ENCODE measurements at regions not wholly inside any gene's neighbourhood (a gene's known extent, or its start where the extent isn't known, plus 50 kb on each side); places are given as distances from the start of the nearest gene placed in this dataset.

GRCh38 chr2:2765176-2765800, 434.2 kb upstream of the MYT1L start:
- Histone ChIP-seq H3K4me1 (ENCODE audit: insufficient read depth, low read length, severe bottlenecking) (no peaks in the 10 kb centered on the region), H3K4me3 (ENCODE audit: low read depth, low read length, poor library complexity, severe bottlenecking) (no peak overlapping the region), H3K9me3 (ENCODE audit: low read length) (no peaks in the 10 kb centered on the region), H2AFZ (ENCODE audit: low read length) (no peak overlapping the region), H4K20me1 (ENCODE audit: insufficient read depth, low read length) (no peaks in the 10 kb centered on the region), H3K79me2 (ENCODE audit: insufficient read depth, low read length) (no peaks in the 10 kb centered on the region), H3K27me3 (ENCODE audit: insufficient read depth, low read length) (no peaks in the 10 kb centered on the region; the same call in 1 of the 2 replicates), H3K4me2 (ENCODE audit: low read length) (no peak overlapping the region), H3K27ac (ENCODE audit: low read depth, low read length, poor library complexity, severe bottlenecking) (no peak overlapping the region), H3K9ac (ENCODE audit: low read length) (no peak overlapping the region), H3K9me2 (ENCODE audit: low read depth, low read length) (no peaks in the 10 kb centered on the region), H3K36me3 (ENCODE audit: insufficient read depth, low read length) (no peaks in the 10 kb centered on the region), H3F3A (ENCODE audit: insufficient read depth, low read length) (no peaks in the 10 kb centered on the region)
- TF ChIP-seq CTCF (IDR thresholded peaks at IDR 0.05; ENCODE audit: low read length) (no peak), EZH2 (IDR thresholded peaks at IDR 0.05; ENCODE audit: borderline replicate concordance, low read length) (no peak)

- Histone ChIP-seq H3K36me3 (ENCODE audit: insufficient read depth, low read length) (no peaks in the 10 kb centered on the region), H2AFZ (ENCODE audit: low read length) (no peak overlapping the region), H3K27ac (ENCODE audit: low read depth, low read length, poor library complexity, severe bottlenecking) (no peak overlapping the region), H3K27me3 (ENCODE audit: insufficient read depth, low read length) (no peaks in the 10 kb centered on the region; the same call in 1 of the 2 replicates), H4K20me1 (ENCODE audit: insufficient read depth, low read length) (no peaks in the 10 kb centered on the region), H3K9me2 (ENCODE audit: low read depth, low read length) (no peaks in the 10 kb centered on the region), H3K9ac (ENCODE audit: low read length) (no peak overlapping the region), H3K9me3 (ENCODE audit: low read length) (no peaks in the 10 kb centered on the region), H3K79me2 (ENCODE audit: insufficient read depth, low read length) (no peaks in the 10 kb centered on the region), H3K4me1 (ENCODE audit: insufficient read depth, low read length, severe bottlenecking) (no peaks in the 10 kb centered on the region), H3K4me2 (ENCODE audit: low read length) (no peak overlapping the region), H3F3A (ENCODE audit: insufficient read depth, low read length) (no peaks in the 10 kb centered on the region), H3K4me3 (ENCODE audit: low read depth, low read length, poor library complexity, severe bottlenecking) (no peak overlapping the region)
- TF ChIP-seq EZH2 (IDR thresholded peaks at IDR 0.05; ENCODE audit: borderline replicate concordance, low read length) = no peak
- TF ChIP-seq CTCF (IDR thresholded peaks at IDR 0.05; ENCODE audit: low read length) = no peak
These were observed 433.7 kb upstream of the MYT1L start for GRCh38 chr2:2764739-2765138.

DNA sequence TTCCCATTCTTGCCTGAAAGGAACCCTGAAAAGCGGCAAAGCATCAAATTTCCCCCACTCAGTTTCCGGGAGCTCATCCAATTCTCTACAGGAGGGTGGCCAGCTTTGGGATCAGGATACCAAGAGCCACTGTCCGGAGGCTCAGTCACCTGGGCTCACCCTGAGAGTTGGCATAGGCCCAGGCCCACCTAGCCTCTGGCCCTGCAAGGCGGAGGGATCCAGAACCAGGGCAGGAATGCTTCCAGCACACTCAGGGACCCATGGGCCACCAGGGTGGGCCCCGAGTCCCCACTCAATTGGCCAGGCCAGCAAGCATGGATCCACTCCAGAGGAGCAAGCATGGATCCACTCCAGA, 432.9 kb upstream of the MYT1L start:
- no peak for TF ChIP-seq EZH2 (IDR thresholded peaks at IDR 0.05; ENCODE audit: borderline replicate concordance, low read length)
- TF ChIP-seq CTCF (IDR thresholded peaks at IDR 0.05; ENCODE audit: low read length) = no peak
- Histone ChIP-seq H3F3A (ENCODE audit: insufficient read depth, low read length) (no peaks in the 10 kb centered on the region), H3K9ac (ENCODE audit: low read length) (no peak overlapping the region), H3K4me3 (ENCODE audit: low read depth, low read length, poor library complexity, severe bottlenecking) (no peak overlapping the region), H3K36me3 (ENCODE audit: insufficient read depth, low read length) (no peaks in the 10 kb centered on the region), H2AFZ (ENCODE audit: low read length) (no peak overlapping the region), H3K27me3 (ENCODE audit: insufficient read depth, low read length) (no peaks in the 10 kb centered on the region; the same call in 1 of the 2 replicates), H3K9me2 (ENCODE audit: low read depth, low read length) (no peaks in the 10 kb centered on the region), H3K4me2 (ENCODE audit: low read length) (no peak overlapping the region), H3K9me3 (ENCODE audit: low read length) (no peaks in the 10 kb centered on the region), H4K20me1 (ENCODE audit: insufficient read depth, low read length) (no peaks in the 10 kb centered on the region), H3K79me2 (ENCODE audit: insufficient read depth, low read length) (no peaks in the 10 kb centered on the region), H3K4me1 (ENCODE audit: insufficient read depth, low read length, severe bottlenecking) (no peaks in the 10 kb centered on the region), H3K27ac (ENCODE audit: low read depth, low read length, poor library complexity, severe bottlenecking) (no peak overlapping the region)
